ENCODE measurements at regions not wholly inside any gene's neighbourhood (a gene's known extent, or its start where the extent isn't known, plus 50 kb on each side); places are given as distances from the start of the nearest gene placed in this dataset.

DNA sequence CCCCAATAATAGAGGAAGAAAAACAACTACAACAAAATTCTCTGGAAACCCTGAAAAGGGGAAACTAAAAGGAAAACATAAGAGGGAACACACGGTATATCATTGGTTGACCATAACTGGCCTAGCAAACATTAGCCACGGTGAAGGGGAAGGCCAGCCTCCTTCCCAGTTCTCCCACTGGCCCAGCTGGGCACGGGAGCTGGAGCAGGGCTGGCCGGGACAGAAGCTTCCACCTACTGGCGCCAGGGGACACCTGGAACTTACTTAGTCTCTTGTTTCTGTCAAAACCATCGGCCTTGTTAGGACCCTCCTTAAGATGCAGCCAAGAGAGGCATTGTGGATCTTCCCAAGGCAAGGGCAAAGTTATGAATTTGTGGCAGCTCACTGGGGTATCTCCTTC is 56.1 kb upstream of the DLGAP1 start:
- CTCF ChIA-PET, result no interaction called here
- WGBS (ENCODE audit: missing lambda C conversion rate), result 9% methylated on average over 4 of the region's 6 CpGs
- no peak overlapping the region for H3K4me2 ChIP-seq
- TF ChIP-seq, protein P1, sequence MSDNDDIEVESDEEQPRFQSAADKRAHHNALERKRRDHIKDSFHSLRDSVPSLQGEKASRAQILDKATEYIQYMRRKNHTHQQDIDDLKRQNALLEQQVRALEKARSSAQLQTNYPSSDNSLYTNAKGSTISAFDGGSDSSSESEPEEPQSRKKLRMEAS (IDR thresholded peaks at IDR 0.05), result no peak
- TF ChIP-seq HDAC2 (IDR thresholded peaks at IDR 0.05) (no peak), CBX8 (IDR thresholded peaks at IDR 0.05) (no peak), MAZ (IDR thresholded peaks at IDR 0.05; ENCODE audit: borderline replicate concordance, low read depth, low read length) (no peak), RARB (CRISPR knock-in tag; IDR thresholded peaks at IDR 0.05) (no peak), JUN (IDR thresholded peaks at IDR 0.05) (no peak), RCOR1 (IDR thresholded peaks at IDR 0.05; ENCODE audit: low read depth, low read length) (no peak), SREBF2 (IDR thresholded peaks at IDR 0.05) (no peak), RFX5 (IDR thresholded peaks at IDR 0.05) (no peak), KDM1A (IDR thresholded peaks at IDR 0.05; ENCODE audit: low read depth) (no peak)
- TF ChIP-seq, protein P2, sequence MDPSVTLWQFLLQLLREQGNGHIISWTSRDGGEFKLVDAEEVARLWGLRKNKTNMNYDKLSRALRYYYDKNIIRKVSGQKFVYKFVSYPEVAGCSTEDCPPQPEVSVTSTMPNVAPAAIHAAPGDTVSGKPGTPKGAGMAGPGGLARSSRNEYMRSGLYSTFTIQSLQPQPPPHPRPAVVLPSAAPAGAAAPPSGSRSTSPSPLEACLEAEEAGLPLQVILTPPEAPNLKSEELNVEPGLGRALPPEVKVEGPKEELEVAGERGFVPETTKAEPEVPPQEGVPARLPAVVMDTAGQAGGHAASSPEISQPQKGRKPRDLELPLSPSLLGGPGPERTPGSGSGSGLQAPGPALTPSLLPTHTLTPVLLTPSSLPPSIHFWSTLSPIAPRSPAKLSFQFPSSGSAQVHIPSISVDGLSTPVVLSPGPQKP (IDR thresholded peaks at IDR 0.05; ENCODE audit: low read depth, low read length), result no peak
- TF ChIP-seq, protein P3, sequence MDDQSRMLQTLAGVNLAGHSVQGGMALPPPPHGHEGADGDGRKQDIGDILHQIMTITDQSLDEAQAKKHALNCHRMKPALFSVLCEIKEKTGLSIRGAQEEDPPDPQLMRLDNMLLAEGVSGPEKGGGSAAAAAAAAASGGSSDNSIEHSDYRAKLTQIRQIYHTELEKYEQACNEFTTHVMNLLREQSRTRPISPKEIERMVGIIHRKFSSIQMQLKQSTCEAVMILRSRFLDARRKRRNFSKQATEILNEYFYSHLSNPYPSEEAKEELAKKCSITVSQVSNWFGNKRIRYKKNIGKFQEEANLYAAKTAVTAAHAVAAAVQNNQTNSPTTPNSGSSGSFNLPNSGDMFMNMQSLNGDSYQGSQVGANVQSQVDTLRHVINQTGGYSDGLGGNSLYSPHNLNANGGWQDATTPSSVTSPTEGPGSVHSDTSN (IDR thresholded peaks at IDR 0.05), result no peak
- FAIRE-seq (no peak), ATAC-seq (no peak; a peak in 1 of 6 replicates), DNase-seq (ENCODE audit: low read depth in 1 of 2, low spot score in 1 of 2) (peak in 1 of 2 experiments; percentile 0)
- H3K4me3 ChIP-seq, result no peak overlapping the region
- H3K4me1 ChIP-seq, result no peaks in the 10 kb centered on the region
- H3K27ac ChIP-seq, result no peak overlapping the region
- H3K9me3 ChIP-seq, result no peaks in the 10 kb centered on the region
- POLR2A ChIA-PET, result no interaction called here

DNA sequence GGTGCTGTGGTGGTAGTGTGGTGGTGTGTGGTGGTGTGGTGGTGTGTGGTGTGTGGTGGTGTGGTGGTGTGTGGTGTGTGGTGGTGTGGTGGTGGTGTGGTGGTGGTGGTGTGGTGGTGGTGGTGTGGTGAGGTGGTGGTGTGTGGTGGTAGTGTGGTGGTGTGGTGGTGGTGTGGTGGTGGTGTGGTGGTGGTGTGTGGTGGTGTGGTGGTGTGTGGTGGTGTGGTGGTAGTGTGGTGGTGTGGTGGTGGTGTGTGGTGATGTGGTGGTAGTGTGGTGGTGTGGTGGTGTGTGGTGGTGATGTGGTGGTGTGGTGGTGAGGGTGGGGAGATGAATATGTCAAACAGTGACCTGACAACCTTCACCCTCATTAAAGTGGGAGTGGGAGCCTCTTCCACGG is 55.6 kb upstream of the DLGAP1 start:
- TF ChIP-seq CBX8 (IDR thresholded peaks at IDR 0.05) (no peak), HEYL (CRISPR knock-in tag; IDR thresholded peaks at IDR 0.05) (no peak), ESRRA (IDR thresholded peaks at IDR 0.05; ENCODE audit: borderline replicate concordance, low read length) (no peak), POLR2AphosphoS2 (conservative IDR thresholded peaks at IDR 0.05; ENCODE audit: low read length) (no peak), PHF8 (IDR thresholded peaks at IDR 0.05; ENCODE audit: borderline replicate concordance, low read depth) (no peak), CBX2 (IDR thresholded peaks at IDR 0.05; ENCODE audit: borderline replicate concordance, low read depth) (no peak)
- TF ChIP-seq, protein P4, sequence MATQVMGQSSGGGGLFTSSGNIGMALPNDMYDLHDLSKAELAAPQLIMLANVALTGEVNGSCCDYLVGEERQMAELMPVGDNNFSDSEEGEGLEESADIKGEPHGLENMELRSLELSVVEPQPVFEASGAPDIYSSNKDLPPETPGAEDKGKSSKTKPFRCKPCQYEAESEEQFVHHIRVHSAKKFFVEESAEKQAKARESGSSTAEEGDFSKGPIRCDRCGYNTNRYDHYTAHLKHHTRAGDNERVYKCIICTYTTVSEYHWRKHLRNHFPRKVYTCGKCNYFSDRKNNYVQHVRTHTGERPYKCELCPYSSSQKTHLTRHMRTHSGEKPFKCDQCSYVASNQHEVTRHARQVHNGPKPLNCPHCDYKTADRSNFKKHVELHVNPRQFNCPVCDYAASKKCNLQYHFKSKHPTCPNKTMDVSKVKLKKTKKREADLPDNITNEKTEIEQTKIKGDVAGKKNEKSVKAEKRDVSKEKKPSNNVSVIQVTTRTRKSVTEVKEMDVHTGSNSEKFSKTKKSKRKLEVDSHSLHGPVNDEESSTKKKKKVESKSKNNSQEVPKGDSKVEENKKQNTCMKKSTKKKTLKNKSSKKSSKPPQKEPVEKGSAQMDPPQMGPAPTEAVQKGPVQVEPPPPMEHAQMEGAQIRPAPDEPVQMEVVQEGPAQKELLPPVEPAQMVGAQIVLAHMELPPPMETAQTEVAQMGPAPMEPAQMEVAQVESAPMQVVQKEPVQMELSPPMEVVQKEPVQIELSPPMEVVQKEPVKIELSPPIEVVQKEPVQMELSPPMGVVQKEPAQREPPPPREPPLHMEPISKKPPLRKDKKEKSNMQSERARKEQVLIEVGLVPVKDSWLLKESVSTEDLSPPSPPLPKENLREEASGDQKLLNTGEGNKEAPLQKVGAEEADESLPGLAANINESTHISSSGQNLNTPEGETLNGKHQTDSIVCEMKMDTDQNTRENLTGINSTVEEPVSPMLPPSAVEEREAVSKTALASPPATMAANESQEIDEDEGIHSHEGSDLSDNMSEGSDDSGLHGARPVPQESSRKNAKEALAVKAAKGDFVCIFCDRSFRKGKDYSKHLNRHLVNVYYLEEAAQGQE (IDR thresholded peaks at IDR 0.05), result no peak
- TF ChIP-seq, protein P2 (IDR thresholded peaks at IDR 0.05; ENCODE audit: low read depth, low read length), result no peak
- H3K27ac ChIP-seq, result no peak overlapping the region
- no peak overlapping the region for H3K4me3 ChIP-seq
- H3K4me2 ChIP-seq, result no peak overlapping the region
- no peaks in the 10 kb centered on the region for H3K9me3 ChIP-seq
- ChIA-PET CTCF (no interaction called here), POLR2A (no interaction called here)
- WGBS (ENCODE audit: missing lambda C conversion rate), result 39% methylated on average over 1 of the region's 1 CpG
- H3K4me1 ChIP-seq, result no peaks in the 10 kb centered on the region
- FAIRE-seq (no peak), DNase-seq (ENCODE audit: low read depth in 1 of 2, low spot score in 1 of 2) (peak in 1 of 2 experiments; percentile 1), ATAC-seq (peak in 1 of 2 experiments; percentile 100; a peak in 4 of 6 replicates)

Data from A549 (cell line).